ENCODE measurements at regions not wholly inside any gene's neighbourhood (a gene's known extent, or its start where the extent isn't known, plus 50 kb on each side); places are given as distances from the start of the nearest gene placed in this dataset.

DNA sequence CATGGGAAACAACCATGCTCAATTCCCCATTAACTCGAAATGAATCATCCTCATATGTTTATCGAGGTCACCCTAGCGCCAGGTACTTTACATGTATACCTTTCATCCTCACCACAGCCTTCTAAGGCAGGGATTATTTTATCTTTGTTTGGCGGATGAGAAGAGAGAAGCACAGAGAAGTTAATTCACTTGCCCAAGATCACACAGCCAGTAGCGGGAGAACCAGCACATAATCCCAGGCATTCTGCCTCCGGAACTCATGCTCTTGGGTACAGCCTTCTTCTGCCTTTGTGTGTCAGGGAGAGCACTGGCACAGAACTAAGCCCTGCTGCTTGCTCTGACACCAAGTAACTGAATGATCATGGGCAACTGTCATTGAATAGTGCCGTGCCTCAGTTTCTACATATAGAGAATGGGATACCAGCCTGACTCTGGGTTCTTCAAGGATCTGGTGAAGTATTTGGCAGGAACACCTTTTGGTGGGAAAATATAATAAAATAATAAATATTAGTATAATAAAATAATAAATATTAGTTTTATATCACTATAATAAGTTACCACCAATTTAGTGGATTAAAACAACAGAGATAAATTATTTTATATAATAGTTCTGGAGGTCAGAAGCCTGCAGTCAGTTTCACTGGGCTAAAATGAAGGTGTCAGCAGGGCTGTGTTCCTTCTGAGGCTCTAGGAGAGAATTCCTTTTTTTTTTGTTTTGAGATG lies 220.9 kb downstream of the AACS start (continued):
- TF ChIP-seq, protein P1, sequence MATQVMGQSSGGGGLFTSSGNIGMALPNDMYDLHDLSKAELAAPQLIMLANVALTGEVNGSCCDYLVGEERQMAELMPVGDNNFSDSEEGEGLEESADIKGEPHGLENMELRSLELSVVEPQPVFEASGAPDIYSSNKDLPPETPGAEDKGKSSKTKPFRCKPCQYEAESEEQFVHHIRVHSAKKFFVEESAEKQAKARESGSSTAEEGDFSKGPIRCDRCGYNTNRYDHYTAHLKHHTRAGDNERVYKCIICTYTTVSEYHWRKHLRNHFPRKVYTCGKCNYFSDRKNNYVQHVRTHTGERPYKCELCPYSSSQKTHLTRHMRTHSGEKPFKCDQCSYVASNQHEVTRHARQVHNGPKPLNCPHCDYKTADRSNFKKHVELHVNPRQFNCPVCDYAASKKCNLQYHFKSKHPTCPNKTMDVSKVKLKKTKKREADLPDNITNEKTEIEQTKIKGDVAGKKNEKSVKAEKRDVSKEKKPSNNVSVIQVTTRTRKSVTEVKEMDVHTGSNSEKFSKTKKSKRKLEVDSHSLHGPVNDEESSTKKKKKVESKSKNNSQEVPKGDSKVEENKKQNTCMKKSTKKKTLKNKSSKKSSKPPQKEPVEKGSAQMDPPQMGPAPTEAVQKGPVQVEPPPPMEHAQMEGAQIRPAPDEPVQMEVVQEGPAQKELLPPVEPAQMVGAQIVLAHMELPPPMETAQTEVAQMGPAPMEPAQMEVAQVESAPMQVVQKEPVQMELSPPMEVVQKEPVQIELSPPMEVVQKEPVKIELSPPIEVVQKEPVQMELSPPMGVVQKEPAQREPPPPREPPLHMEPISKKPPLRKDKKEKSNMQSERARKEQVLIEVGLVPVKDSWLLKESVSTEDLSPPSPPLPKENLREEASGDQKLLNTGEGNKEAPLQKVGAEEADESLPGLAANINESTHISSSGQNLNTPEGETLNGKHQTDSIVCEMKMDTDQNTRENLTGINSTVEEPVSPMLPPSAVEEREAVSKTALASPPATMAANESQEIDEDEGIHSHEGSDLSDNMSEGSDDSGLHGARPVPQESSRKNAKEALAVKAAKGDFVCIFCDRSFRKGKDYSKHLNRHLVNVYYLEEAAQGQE (IDR thresholded peaks at IDR 0.05; ENCODE audit: unreplicated experiment) = no peak
- no peak for TF ChIP-seq POLR2AphosphoS5 (IDR thresholded peaks at IDR 0.05; ENCODE audit: low read depth)
- no peak for TF ChIP-seq EZH2phosphoT487 (IDR thresholded peaks at IDR 0.05; ENCODE audit: unreplicated experiment)
- TF ChIP-seq ZNF114 (CRISPR knock-in tag; IDR thresholded peaks at IDR 0.05) = no peak
- no peak for TF ChIP-seq STAT1 (IDR thresholded peaks at IDR 0.05; ENCODE audit: unreplicated experiment)

DNA sequence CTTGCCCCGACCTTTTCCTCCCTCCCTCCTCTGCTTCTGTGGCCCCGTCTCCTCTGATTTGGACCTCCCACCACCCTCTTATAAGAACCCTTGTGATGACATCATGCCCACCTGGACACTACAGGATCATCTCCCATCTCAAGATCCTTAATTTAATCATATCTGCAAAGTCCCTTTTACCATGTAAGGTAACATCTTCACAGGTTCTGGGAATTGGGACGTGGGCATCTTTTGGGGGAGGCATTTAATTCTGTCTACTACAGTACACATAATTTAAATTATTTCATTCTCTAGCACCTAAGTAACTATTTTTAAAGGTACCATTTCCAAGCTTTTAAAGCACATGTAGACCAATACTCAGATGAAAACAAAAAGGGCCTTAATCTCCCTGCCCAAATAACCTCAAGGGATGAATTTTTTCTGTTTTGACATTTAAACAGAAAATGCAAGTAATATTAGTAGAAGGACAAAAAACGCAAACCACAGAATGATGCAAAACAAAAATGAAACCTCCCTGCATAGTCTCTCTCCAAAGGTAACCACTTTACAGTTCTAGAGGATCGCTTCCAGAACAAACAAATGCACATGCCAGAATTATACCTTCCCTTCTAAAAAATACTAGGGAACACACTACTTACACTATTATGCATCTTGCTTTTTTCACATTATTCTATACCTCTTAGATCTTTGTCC lies 222.1 kb downstream of the AACS start:
- Mint-ChIP-seq H3K4me1 (peaks cover 20% of the 10 kb centered on the region), H3K36me3 (ENCODE audit: low read depth) (peaks cover 49% of the 10 kb centered on the region), H3K9me3 (no peaks in the 10 kb centered on the region), H3K27ac (no peak overlapping the region), H3K27me3 (ENCODE audit: insufficient read depth, low read depth, poor library complexity) (no peaks in the 10 kb centered on the region), H3K4me3 (no peak overlapping the region)
- Histone ChIP-seq H3K4me3 (no peak overlapping the region), H3K4me1 (ENCODE audit: insufficient read depth) (peaks cover 3% of the 10 kb centered on the region; the same call in 1 of the 2 replicates), H3K79me2 (replicated peaks; ENCODE audit: insufficient read depth) (peaks cover 18% of the 10 kb centered on the region), H3K9me2 (ENCODE audit: insufficient read depth) (no peaks in the 10 kb centered on the region), H3K27me3 (ENCODE audit: insufficient read depth) (no peaks in the 10 kb centered on the region), H4K20me1 (replicated peaks; ENCODE audit: insufficient read depth) (0 out of 2 replicates have a peak, but pooled peaks cover 3% of the 10 kb centered on the region), H3K36me3 (ENCODE audit: insufficient read depth) (no peaks in the 10 kb centered on the region), H3K4me2 (no peak overlapping the region), H3K27ac (ENCODE audit: low read depth) (no peak overlapping the region), H2AFZ (no peak overlapping the region), H3F3A (replicated peaks; ENCODE audit: low read depth) (no peaks in the 10 kb centered on the region)
- DNase-seq (ENCODE audit: low spot score) (no peak), ATAC-seq (no peak)
- TF ChIP-seq ZNF331 (CRISPR knock-in tag; IDR thresholded peaks at IDR 0.05; ENCODE audit: low read depth) (no peak), EZH2phosphoT487 (IDR thresholded peaks at IDR 0.05; ENCODE audit: unreplicated experiment) (no peak), JUNB (IDR thresholded peaks at IDR 0.05; ENCODE audit: unreplicated experiment) (no peak), STAT1 (IDR thresholded peaks at IDR 0.05; ENCODE audit: unreplicated experiment) (no peak)
- TF ChIP-seq, protein P1 (IDR thresholded peaks at IDR 0.05; ENCODE audit: unreplicated experiment) = no peak
- TF ChIP-seq, protein P2, sequence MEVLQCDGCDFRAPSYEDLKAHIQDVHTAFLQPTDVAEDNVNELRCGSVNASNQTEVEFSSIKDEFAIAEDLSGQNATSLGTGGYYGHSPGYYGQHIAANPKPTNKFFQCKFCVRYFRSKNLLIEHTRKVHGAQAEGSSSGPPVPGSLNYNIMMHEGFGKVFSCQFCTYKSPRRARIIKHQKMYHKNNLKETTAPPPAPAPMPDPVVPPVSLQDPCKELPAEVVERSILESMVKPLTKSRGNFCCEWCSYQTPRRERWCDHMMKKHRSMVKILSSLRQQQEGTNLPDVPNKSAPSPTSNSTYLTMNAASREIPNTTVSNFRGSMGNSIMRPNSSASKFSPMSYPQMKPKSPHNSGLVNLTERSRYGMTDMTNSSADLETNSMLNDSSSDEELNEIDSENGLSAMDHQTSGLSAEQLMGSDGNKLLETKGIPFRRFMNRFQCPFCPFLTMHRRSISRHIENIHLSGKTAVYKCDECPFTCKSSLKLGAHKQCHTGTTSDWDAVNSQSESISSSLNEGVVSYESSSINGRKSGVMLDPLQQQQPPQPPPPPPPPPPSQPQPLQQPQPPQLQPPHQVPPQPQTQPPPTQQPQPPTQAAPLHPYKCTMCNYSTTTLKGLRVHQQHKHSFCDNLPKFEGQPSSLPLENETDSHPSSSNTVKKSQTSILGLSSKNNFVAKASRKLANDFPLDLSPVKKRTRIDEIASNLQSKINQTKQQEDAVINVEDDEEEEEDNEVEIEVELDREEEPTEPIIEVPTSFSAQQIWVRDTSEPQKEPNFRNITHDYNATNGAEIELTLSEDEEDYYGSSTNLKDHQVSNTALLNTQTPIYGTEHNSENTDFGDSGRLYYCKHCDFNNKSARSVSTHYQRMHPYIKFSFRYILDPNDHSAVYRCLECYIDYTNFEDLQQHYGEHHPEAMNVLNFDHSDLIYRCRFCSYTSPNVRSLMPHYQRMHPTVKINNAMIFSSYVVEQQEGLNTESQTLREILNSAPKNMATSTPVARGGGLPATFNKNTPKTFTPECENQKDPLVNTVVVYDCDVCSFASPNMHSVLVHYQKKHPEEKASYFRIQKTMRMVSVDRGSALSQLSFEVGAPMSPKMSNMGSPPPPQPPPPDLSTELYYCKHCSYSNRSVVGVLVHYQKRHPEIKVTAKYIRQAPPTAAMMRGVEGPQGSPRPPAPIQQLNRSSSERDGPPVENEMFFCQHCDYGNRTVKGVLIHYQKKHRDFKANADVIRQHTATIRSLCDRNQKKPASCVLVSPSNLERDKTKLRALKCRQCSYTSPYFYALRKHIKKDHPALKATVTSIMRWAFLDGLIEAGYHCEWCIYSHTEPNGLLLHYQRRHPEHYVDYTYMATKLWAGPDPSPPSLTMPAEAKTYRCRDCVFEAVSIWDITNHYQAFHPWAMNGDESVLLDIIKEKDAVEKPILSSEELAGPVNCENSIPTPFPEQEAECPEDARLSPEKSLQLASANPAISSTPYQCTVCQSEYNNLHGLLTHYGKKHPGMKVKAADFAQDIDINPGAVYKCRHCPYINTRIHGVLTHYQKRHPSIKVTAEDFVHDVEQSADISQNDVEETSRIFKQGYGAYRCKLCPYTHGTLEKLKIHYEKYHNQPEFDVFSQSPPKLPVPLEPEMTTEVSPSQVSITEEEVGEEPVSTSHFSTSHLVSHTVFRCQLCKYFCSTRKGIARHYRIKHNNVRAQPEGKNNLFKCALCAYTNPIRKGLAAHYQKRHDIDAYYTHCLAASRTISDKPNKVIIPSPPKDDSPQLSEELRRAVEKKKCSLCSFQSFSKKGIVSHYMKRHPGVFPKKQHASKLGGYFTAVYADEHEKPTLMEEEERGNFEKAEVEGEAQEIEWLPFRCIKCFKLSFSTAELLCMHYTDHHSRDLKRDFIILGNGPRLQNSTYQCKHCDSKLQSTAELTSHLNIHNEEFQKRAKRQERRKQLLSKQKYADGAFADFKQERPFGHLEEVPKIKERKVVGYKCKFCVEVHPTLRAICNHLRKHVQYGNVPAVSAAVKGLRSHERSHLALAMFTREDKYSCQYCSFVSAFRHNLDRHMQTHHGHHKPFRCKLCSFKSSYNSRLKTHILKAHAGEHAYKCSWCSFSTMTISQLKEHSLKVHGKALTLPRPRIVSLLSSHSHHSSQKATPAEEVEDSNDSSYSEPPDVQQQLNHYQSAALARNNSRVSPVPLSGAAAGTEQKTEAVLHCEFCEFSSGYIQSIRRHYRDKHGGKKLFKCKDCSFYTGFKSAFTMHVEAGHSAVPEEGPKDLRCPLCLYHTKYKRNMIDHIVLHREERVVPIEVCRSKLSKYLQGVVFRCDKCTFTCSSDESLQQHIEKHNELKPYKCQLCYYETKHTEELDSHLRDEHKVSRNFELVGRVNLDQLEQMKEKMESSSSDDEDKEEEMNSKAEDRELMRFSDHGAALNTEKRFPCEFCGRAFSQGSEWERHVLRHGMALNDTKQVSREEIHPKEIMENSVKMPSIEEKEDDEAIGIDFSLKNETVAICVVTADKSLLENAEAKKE (CRISPR knock-in tag; IDR thresholded peaks at IDR 0.05) = no peak
